Neutrophil (primary cell): ENCODE measurements at regions not wholly inside any gene's neighbourhood (a gene's known extent, or its start where the extent isn't known, plus 50 kb on each side); places are given as distances from the start of the nearest gene placed in this dataset.
"Not testable (repeated sequence)": the region's sequence is repeated elsewhere in the genome, so short reads cannot be mapped to it uniquely, and the experiment has no call there.

Source experiments
- H3K27ac ChIP-seq: fragments of 200-600 bp; sonication (generic); 2 replicates; pipeline ENCODE4 v1.5.1; 2016; ENCODE audit warnings: mild to moderate bottlenecking, moderate library complexity
- H3K27me3 ChIP-seq: fragments of 200-600 bp; sonication (generic); 2 replicates; pipeline ENCODE4 v1.6.0; 2016; ENCODE audit warnings: mild to moderate bottlenecking
- H3K36me3 ChIP-seq: fragments of 200-600 bp; sonication (generic); 2 replicates; pipeline ENCODE4 v1.5.1; 2017
- H3K4me1 ChIP-seq, 2 experiments: fragments of 200-600 bp in 1 of 2; sonication (generic) in 1 of 2; 1 replicate in 1 of 2; 2 replicates in 1 of 2; pipeline versions ENCODE4 v1.5.1 to v1.6.1; 2013 to 2016; ENCODE audit warnings: low read depth in 1 of 2, low read length in 1 of 2, mild to moderate bottlenecking in 1 of 2, moderate library complexity in 1 of 2; ENCODE audit not compliant: control insufficient read depth in 1 of 2, insufficient read depth in 1 of 2
- H3K4me3 ChIP-seq, 2 experiments: fragments of 200-600 bp in 1 of 2; sonication (generic) in 1 of 2; 1 replicate in 1 of 2; 2 replicates in 1 of 2; pipeline ENCODE4 v1.5.1; 2013 to 2016; ENCODE audit warnings: low read depth in 1 of 2, low read length in 1 of 2, mild to moderate bottlenecking in 1 of 2, moderate library complexity in 1 of 2
- H3K9me3 ChIP-seq: fragments of 200-600 bp; sonication (generic); 2 replicates; pipeline ENCODE4 v1.5.1; 2016
- TF ChIP-seq, protein P1 (sequence below): fragments of 200-600 bp; sonication (generic); IDR thresholded peaks from 2 replicates; pipeline ENCODE4 v1.5.1; 2016; ENCODE audit warnings: antibody characterized with exemption

DNA sequence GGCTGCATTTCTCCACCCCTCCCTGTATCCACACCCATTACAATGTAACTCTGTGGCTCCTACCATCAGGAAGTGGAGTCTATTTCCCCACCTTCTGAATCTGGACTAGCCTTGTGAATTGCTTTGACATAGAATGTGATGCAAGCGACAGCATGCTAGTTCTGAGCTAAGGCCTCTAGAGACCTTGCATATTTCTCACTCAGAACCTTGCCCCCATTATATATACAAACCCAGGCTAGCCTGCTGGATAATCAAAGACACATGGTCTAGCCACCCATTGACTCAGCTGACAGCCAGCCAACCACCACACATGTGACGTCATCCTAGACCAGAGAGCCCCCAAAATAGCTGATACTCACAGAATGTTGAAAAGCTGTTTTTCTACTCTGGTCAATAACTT is 77.9 kb downstream of the CCDC71L start:
- TF ChIP-seq, protein P1, sequence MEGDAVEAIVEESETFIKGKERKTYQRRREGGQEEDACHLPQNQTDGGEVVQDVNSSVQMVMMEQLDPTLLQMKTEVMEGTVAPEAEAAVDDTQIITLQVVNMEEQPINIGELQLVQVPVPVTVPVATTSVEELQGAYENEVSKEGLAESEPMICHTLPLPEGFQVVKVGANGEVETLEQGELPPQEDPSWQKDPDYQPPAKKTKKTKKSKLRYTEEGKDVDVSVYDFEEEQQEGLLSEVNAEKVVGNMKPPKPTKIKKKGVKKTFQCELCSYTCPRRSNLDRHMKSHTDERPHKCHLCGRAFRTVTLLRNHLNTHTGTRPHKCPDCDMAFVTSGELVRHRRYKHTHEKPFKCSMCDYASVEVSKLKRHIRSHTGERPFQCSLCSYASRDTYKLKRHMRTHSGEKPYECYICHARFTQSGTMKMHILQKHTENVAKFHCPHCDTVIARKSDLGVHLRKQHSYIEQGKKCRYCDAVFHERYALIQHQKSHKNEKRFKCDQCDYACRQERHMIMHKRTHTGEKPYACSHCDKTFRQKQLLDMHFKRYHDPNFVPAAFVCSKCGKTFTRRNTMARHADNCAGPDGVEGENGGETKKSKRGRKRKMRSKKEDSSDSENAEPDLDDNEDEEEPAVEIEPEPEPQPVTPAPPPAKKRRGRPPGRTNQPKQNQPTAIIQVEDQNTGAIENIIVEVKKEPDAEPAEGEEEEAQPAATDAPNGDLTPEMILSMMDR = no peak
- Histone ChIP-seq H3K27ac (no peak overlapping the region), H3K9me3 (no peaks in the 10 kb centered on the region), H3K4me1 (no peaks in the 10 kb centered on the region), H3K4me3 (no peak overlapping the region), H3K36me3 (no peaks in the 10 kb centered on the region), H3K27me3 (no peaks in the 10 kb centered on the region)

DNA sequence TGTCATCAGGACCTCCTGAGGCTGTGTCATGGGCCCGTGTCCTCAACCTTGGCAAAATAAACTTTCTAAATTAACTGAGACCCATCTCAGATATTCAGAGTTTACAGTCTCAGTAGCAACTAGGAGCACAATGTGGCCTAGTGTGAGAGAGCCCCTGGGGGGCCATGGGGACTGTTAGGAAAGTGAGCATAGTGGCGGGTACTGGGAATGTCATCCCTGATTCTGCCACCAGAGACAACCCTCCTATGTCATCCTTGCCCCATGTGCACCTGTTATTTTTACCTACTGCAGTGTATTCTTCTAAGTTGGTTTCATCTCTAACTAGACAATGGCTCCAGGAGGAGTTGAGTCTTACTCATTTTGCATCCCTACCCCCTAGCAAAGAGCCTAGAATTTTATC is 78.6 kb downstream of the CCDC71L start:
- no peaks in the 10 kb centered on the region for H3K27me3 ChIP-seq
- H3K27ac ChIP-seq = no peak overlapping the region
- H3K9me3 ChIP-seq = no peaks in the 10 kb centered on the region
- H3K4me3 ChIP-seq = no peak overlapping the region
- TF ChIP-seq, protein P1 = no peak
- H3K36me3 ChIP-seq = no peaks in the 10 kb centered on the region
- no peaks in the 10 kb centered on the region for H3K4me1 ChIP-seq

DNA sequence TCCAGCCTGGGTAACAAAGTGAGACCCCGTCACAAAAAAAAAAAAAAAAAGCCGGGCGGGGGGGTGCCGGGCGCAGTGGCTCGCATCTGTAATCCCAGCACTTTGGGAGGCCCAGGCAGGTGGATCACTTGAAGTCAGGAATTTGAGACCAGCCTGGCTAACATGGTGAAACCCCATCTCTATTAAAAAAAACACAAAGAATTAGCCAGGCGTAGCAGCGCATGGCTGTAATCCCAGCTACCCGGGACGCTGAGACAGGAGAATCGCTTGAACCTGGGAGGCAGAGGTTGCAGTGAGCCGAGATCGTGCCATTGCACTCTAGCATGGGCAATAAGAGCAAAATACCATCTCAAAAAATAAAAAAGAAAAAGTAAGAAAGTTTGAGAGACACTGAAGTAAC is 81.9 kb downstream of the CCDC71L start:
- H3K27ac ChIP-seq, H3K27me3 ChIP-seq, H3K4me3 ChIP-seq, H3K36me3 ChIP-seq, H3K4me1 ChIP-seq, H3K9me3 ChIP-seq: not testable (repeated sequence)

DNA sequence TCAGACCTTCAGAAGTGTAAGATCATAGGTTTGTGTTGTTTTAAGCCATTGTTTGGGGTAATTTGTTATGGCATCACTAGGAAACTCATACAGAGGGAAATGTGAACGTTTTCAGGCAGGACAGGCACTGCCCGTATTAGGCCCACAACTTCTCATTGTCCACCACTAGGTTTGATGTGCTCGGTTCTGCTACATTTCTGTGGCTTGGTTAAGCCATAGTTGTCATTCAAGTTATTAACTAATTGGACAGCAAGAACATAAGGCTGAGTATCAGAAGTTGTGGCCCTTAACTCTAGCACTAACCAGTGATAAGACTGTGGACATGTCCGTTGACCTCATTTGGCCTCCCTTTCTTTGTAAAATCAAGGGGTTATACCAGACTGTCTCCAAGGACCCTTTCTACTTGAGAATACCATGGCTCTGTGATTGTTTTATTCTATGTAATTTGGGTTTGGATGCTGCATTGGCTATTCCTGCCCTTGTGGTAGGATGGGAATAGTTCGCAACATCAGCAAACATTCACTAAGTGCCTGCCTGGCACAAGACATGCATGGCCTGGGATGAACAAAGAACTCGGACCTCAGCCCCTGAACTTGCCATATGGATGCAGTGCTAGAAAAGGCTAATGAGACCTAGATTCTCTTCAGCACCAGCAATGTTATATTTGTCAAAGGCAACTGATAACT is 85.7 kb downstream of the CCDC71L start:
- H3K4me3 ChIP-seq = no peak overlapping the region
- no peaks in the 10 kb centered on the region for H3K36me3 ChIP-seq

DNA sequence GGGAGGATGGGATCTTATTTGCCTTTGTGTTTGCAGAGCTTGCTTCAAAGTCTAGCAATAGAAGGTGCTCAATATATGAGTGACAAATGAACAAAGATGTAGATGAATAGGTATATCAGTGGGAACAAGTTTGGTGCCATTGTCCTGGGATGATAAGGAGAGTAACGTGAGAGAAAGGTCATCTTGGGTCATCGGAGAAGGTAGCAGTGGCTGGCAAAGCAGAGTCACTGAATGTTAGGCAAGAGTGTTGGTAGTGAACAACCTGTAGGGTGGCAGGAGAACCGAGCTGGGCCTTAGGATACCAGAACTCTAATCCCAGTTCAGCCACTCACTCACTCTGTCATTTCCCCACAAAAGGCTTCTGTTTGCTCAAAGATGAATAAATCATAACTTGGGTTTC is 87.2 kb downstream of the CCDC71L start:
- no peaks in the 10 kb centered on the region for H3K9me3 ChIP-seq
- no peak overlapping the region for H3K4me3 ChIP-seq
- H3K4me1 ChIP-seq = no peaks in the 10 kb centered on the region
- no peaks in the 10 kb centered on the region for H3K36me3 ChIP-seq
- H3K27me3 ChIP-seq = peaks cover 14% of the 10 kb centered on the region
- TF ChIP-seq, protein P1 = no peak
- H3K27ac ChIP-seq = no peak overlapping the region

More for the DNA sequence above, 85.7 kb downstream of the CCDC71L start:
- peaks cover 11% of the 10 kb centered on the region for H3K27me3 ChIP-seq
- no peaks in the 10 kb centered on the region for H3K4me1 ChIP-seq
- H3K27ac ChIP-seq = no peak overlapping the region
- TF ChIP-seq, protein P1 = no peak
- H3K9me3 ChIP-seq = no peaks in the 10 kb centered on the region

DNA sequence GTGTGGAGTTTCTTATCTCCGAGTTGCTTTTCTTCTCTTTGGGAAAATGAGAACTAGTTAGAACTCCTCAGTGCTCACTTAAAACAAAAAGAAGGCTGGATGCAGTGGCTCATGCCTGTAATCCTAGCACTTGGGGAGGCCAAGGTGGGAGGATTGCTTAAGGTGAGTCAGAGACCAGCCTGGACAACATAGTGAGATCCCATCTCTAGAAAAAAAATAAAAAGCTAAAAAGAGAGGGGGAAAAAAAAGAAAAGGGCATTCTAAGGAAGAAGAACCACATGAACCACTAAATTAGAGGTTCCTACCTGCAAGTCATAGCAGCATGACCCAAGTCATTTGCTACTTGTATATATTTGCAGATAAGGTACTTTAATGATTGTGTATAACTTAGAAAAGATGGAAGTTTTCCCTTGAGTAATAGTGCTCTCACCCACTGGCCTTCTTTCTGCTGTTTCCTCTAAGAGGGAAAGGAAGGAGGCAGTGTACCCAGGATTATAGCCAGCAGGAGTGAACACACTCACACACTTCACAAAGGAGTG is 87.8 kb downstream of the CCDC71L start:
- H3K27me3 ChIP-seq = peaks cover 14% of the 10 kb centered on the region
- TF ChIP-seq, protein P1 = no peak
- H3K4me1 ChIP-seq = no peaks in the 10 kb centered on the region
- no peak overlapping the region for H3K27ac ChIP-seq
- no peak overlapping the region for H3K4me3 ChIP-seq
- no peaks in the 10 kb centered on the region for H3K36me3 ChIP-seq
- no peaks in the 10 kb centered on the region for H3K9me3 ChIP-seq
